DND-41 (cell line): ENCODE measurements at regions not wholly inside any gene's neighbourhood (a gene's known extent, or its start where the extent isn't known, plus 50 kb on each side); places are given as distances from the start of the nearest gene placed in this dataset.
A peak's percentile ranks its signal among the peaks of the same experiment; 100 is the strongest.
"Not testable (repeated sequence)": the region's sequence is repeated elsewhere in the genome, so short reads cannot be mapped to it uniquely, and the experiment has no call there.

Experiments used
- ATAC-seq: fragments of 200-7000 bp; cut with Tn5 transposase; 3 replicates; pipeline ENCODE4 v1.9.1; 2021; ENCODE audit warnings: low read depth; ENCODE audit not compliant: insufficient read depth
- DNase-seq: peaks from one replicate; pipeline ENCODE4 v3.0.0-alpha.2; 2020
- H2AFZ ChIP-seq: 2 replicates; pipeline ENCODE4 v1.6.0; 2012; ENCODE audit warnings: low read depth, low read length
- H3K27ac ChIP-seq: 2 replicates; pipeline ENCODE4 v1.5.1; 2012; ENCODE audit warnings: low read length, inconsistent platforms
- H3K27me3 ChIP-seq: fragments of 200-600 bp; sonication (generic); 2 replicates; pipeline ENCODE4 v1.6.0; 2012; ENCODE audit warnings: low read length, mild to moderate bottlenecking, inconsistent platforms; ENCODE audit not compliant: insufficient read depth, poor library complexity
- H3K36me3 ChIP-seq: 2 replicates; pipeline ENCODE4 v1.5.1; 2012; ENCODE audit warnings: low read length, inconsistent platforms; ENCODE audit not compliant: insufficient read depth
- H3K4me1 ChIP-seq: 2 replicates; pipeline ENCODE4 v1.5.1; 2012; ENCODE audit warnings: mild to moderate bottlenecking, low read length; ENCODE audit not compliant: insufficient read depth
- H3K4me2 ChIP-seq: 2 replicates; pipeline ENCODE4 v1.6.0; 2012; ENCODE audit warnings: mild to moderate bottlenecking, moderate library complexity, low read length, inconsistent platforms; ENCODE audit not compliant: insufficient read depth
- H3K4me3 ChIP-seq, 2 experiments: fragments of 200-600 bp in 1 of 2; shearing (Covaris generic) in 1 of 2; 2 replicates each; pipeline ENCODE4 v1.5.1; 2012 to 2016; ENCODE audit warnings: inconsistent platforms in 2 of 2, low read length in 2 of 2, mild to moderate bottlenecking in 2 of 2, low read depth in 1 of 2, moderate library complexity in 1 of 2
- H3K79me2 ChIP-seq: 2 replicates; pipeline ENCODE4 v1.6.0; 2012; ENCODE audit warnings: low read length, inconsistent platforms; ENCODE audit not compliant: insufficient read depth
- H3K9ac ChIP-seq: 2 replicates; pipeline ENCODE4 v1.6.0; 2012; ENCODE audit warnings: low read depth, mild to moderate bottlenecking, inconsistent platforms, low read length, moderate library complexity
- H3K9me3 ChIP-seq: 2 replicates; pipeline ENCODE4 v1.5.1; 2012; ENCODE audit warnings: low read length, moderate library complexity, mild to moderate bottlenecking, inconsistent platforms; ENCODE audit not compliant: insufficient read depth, severe bottlenecking
- H4K20me1 ChIP-seq: 2 replicates; pipeline ENCODE4 v1.6.0; 2012; ENCODE audit warnings: low read length; ENCODE audit not compliant: insufficient read depth
- CTCF ChIP-seq: IDR thresholded peaks from 2 replicates; pipeline ENCODE4 v1.5.1; 2012; ENCODE audit warnings: borderline replicate concordance, low read length, moderate library complexity, mild to moderate bottlenecking; ENCODE audit not compliant: poor library complexity, severe bottlenecking; ENCODE audit errors: extremely low read depth
- EZH2 ChIP-seq: IDR thresholded peaks from 3 replicates; pipeline ENCODE4 v1.6.1; 2012; ENCODE audit warnings: borderline replicate concordance, low read depth, mild to moderate bottlenecking, moderate library complexity, low read length, inconsistent platforms; ENCODE audit not compliant: severe bottlenecking

- no peaks in the 10 kb centered on the region for H3K9me3 ChIP-seq
- DNase-seq: no peak
- no peak overlapping the region for H3K9ac ChIP-seq
- no peak overlapping the region for H3K4me2 ChIP-seq
- no peak overlapping the region for H3K27ac ChIP-seq
- no peaks in the 10 kb centered on the region for H3K4me1 ChIP-seq
- no peaks in the 10 kb centered on the region for H4K20me1 ChIP-seq
- no peaks in the 10 kb centered on the region for H3K36me3 ChIP-seq
- H3K27me3 ChIP-seq: peaks cover 5% of the 10 kb centered on the region
- TF ChIP-seq EZH2 (no peak), CTCF (no peak)
- H3K4me3 ChIP-seq: no peak overlapping the region
- H2AFZ ChIP-seq: no peak overlapping the region
- ATAC-seq: no peak
- H3K79me2 ChIP-seq: no peaks in the 10 kb centered on the region
Observed at GRCh38 chr7:45278763-45279398, 121.3 kb downstream of the RAMP3 start.

GRCh38 chr7:45289611-45290010 lies 132.0 kb downstream of the RAMP3 start:
- not testable (repeated sequence) for H4K20me1 ChIP-seq, H3K79me2 ChIP-seq, H3K27me3 ChIP-seq, DNase-seq, H3K4me3 ChIP-seq, H3K9ac ChIP-seq, H3K27ac ChIP-seq, H2AFZ ChIP-seq, H3K4me2 ChIP-seq, ATAC-seq, H3K36me3 ChIP-seq, H3K4me1 ChIP-seq
- peaks cover 14% of the 10 kb centered on the region for H3K9me3 ChIP-seq

GRCh38 chr7:45290880-45291279 lies 133.3 kb downstream of the RAMP3 start:
- Histone ChIP-seq H3K9me3 (peaks cover 14% of the 10 kb centered on the region), H3K4me1 (no peaks in the 10 kb centered on the region), H3K9ac (no peak overlapping the region), H4K20me1 (no peaks in the 10 kb centered on the region), H3K79me2 (no peaks in the 10 kb centered on the region), H3K27ac (no peak overlapping the region), H3K36me3 (no peaks in the 10 kb centered on the region), H3K27me3 (no peaks in the 10 kb centered on the region), H3K4me3 (no peak overlapping the region), H3K4me2 (no peak overlapping the region), H2AFZ (no peak overlapping the region)
- ATAC-seq (no peak), DNase-seq (no peak)
- no peak for TF ChIP-seq CTCF
- TF ChIP-seq EZH2: no peak

GRCh38 chr7:45292481-45292880 lies 134.9 kb downstream of the RAMP3 start:
- no peaks in the 10 kb centered on the region for H3K27me3 ChIP-seq
- H3K9me3 ChIP-seq: peaks cover 14% of the 10 kb centered on the region
- no peak overlapping the region for H3K4me2 ChIP-seq
- no peaks in the 10 kb centered on the region for H4K20me1 ChIP-seq
- H3K9ac ChIP-seq: no peak overlapping the region
- TF ChIP-seq EZH2 (no peak), CTCF (no peak)
- no peak overlapping the region for H3K4me3 ChIP-seq
- no peaks in the 10 kb centered on the region for H3K36me3 ChIP-seq
- no peak overlapping the region for H2AFZ ChIP-seq
- no peak overlapping the region for H3K27ac ChIP-seq
- H3K79me2 ChIP-seq: no peaks in the 10 kb centered on the region
- ATAC-seq: peak; percentile 76
- H3K4me1 ChIP-seq: no peaks in the 10 kb centered on the region
- peak; percentile 32 for DNase-seq
